ENCODE measurements at regions not wholly inside any gene's neighbourhood (a gene's known extent, or its start where the extent isn't known, plus 50 kb on each side); places are given as distances from the start of the nearest gene placed in this dataset.

GRCh38 chr4:13930155-13930554 is 302.6 kb upstream of the BOD1L1 start:
- TF ChIP-seq ZNF510 (tag by site-specific recombination; IDR thresholded peaks at IDR 0.05; ENCODE audit: insufficient replicate concordance) (no peak), YY1 (tag by site-specific recombination; IDR thresholded peaks at IDR 0.05) (no peak)

Data from HEK293 (cell line).